Activated naive CD4-positive, alpha-beta T cell treated with anti-CD3 and anti-CD28 coated beads, Interleukin-2, amount 10 ng/mL, durations not matched to agents 7 days and 5 days (primary cell): ENCODE measurements at regions not wholly inside any gene's neighbourhood (a gene's known extent, or its start where the extent isn't known, plus 50 kb on each side); places are given as distances from the start of the nearest gene placed in this dataset.
"Not testable (repeated sequence)": the region's sequence is repeated elsewhere in the genome, so short reads cannot be mapped to it uniquely, and the experiment has no call there.

Experiments used
- CTCF ChIA-PET: fragments of 350-600 bp; sonication (Branson Sonifier 250); formaldehyde crosslinking; loops from one replicate; lab custom pipeline; 2021; ENCODE audit warnings: antibody characterized with exemption; lab: Charles Lee
- DNase-seq: peaks from one replicate; pipeline ENCODE4 v3.0.0-alpha.2; 2020
- H3K27ac Mint-ChIP-seq: one replicate; pipeline ENCODE4 v1.8.0; 2021; ENCODE audit warnings: mild to moderate bottlenecking, moderate library complexity, mixed read lengths
- H3K27me3 Mint-ChIP-seq: one replicate; pipeline ENCODE4 v1.8.0; 2021; ENCODE audit warnings: mild to moderate bottlenecking, mixed read lengths
- H3K36me3 Mint-ChIP-seq: one replicate; pipeline ENCODE4 v1.8.0; 2021; ENCODE audit warnings: mixed read lengths
- H3K4me1 Mint-ChIP-seq: one replicate; pipeline ENCODE4 v1.8.0; 2021; ENCODE audit warnings: mixed read lengths
- H3K4me3 Mint-ChIP-seq: one replicate; pipeline ENCODE4 v1.8.0; 2021; ENCODE audit warnings: mild to moderate bottlenecking, moderate library complexity, mixed read lengths
- H3K9me3 Mint-ChIP-seq: one replicate; pipeline ENCODE4 v1.8.0; 2021; ENCODE audit warnings: mixed read lengths

DNA sequence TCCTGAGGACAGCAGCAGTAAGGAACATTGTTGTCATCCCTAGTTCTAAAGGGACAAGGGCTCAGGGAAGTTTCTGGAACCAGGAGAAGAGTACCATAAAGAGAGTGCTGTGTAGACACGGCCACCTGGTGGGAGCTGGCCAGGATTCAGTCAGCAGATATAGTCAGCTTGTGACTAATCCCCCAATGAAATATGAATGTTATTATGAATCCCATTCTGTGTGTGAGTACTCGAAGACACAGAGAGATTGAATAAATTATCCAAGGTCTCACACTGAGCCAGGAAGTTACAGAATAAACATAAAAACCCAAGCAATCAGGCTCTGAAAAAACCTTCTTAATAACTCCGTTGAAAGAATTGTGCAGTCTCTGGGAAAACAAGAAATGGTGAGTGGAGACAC is 1359.5 kb downstream of the AACS start:
- Mint-ChIP-seq H3K27ac (no peak overlapping the region), H3K36me3 (no peaks in the 10 kb centered on the region), H3K4me3 (no peak overlapping the region), H3K4me1 (no peaks in the 10 kb centered on the region), H3K27me3 (no peaks in the 10 kb centered on the region), H3K9me3 (peaks cover 10% of the 10 kb centered on the region)
- DNase-seq: no peak
- CTCF ChIA-PET: no interaction called here

DNA sequence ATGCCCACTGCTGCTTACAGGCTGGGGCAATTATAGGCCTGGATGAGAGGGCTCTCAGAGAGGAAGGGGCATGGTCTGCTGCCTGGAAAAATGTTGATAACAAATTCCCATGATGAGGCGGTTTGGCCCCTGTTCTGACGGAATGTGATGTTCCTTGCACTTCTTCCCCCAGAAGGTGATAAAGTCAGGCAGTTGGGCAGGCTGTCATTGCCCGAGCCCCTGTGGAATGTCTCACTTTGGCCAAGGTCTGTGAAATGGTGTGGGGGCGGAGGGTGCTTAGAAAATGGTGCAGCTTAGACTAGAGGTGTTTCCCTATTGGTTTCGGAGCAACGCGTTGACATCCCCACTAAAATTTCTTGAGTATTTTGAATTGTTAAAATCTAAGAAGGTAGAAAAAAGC is 1360.0 kb downstream of the AACS start:
- Mint-ChIP-seq H3K9me3 (peaks cover 10% of the 10 kb centered on the region), H3K27ac (no peak overlapping the region), H3K36me3 (no peaks in the 10 kb centered on the region), H3K4me3 (no peak overlapping the region), H3K27me3 (no peaks in the 10 kb centered on the region), H3K4me1 (no peaks in the 10 kb centered on the region)
- CTCF ChIA-PET: no interaction called here
- no peak for DNase-seq

DNA sequence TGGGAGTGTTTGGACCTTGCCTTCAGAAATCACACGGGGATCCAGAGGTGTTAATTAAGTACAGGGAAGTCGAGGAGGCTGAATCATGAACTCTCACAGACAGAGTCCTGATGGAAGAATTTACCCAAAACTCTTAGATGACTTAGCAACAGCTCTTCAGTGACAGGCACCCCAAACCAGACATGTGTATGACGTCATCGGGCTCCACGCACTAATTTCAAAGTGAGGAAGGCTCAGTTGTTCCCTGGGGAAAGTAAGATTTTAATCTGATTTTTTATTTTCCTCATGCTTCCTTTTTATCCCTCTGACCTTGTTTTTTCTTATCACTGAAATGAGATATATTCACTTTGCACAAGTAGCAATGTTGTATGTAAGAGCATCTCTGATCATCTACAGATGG is 1363.5 kb downstream of the AACS start:
- DNase-seq: no peak
- Mint-ChIP-seq H3K27me3 (no peaks in the 10 kb centered on the region), H3K4me1 (no peaks in the 10 kb centered on the region), H3K36me3 (no peaks in the 10 kb centered on the region), H3K9me3 (peaks cover 12% of the 10 kb centered on the region), H3K27ac (peak overlapping the region; percentile 12), H3K4me3 (no peak overlapping the region)
- CTCF ChIA-PET: no interaction called here

DNA sequence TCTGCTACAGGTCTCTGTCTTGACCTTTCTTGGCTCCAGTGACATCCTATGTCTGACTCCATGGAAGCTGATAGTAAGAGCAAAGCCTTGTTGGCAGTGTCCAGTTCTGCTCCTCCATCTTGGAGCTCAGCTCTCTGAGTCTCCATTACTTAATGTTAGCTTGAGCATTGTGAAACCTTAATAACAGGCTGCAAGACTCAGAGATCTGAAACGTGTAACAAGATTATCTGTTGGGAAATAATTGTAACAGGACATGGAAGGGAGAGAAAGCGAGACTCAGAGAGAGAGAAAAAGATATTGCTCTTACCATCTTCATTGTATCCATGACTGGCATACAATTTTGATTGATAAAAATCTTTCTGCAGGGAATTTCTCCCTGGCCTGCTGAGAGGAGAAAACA is 1365.7 kb downstream of the AACS start:
- Mint-ChIP-seq H3K36me3 (no peaks in the 10 kb centered on the region), H3K9me3 (peaks cover 13% of the 10 kb centered on the region), H3K4me3 (no peak overlapping the region), H3K27ac (no peak overlapping the region), H3K4me1 (no peaks in the 10 kb centered on the region), H3K27me3 (no peaks in the 10 kb centered on the region)
- CTCF ChIA-PET: no interaction called here
- DNase-seq: no peak

DNA sequence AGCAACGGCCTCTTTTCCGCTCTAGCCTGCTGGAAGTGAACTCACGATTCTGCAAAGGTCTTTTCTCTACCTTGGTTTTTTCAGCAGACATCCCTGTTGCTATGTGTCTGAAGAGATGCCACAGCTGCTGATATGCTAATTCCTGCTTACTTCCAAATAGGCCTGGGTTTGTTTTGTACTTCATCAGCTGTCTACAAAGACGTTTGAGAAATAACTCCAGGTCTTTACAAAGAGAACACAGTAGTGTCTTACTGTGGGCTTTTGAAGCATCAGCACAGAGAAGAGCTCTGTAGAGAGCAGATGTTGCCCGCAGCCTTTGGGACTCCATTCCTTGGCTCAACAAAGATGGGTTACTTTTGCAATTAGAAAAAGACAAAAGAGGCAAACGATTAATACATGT is 1366.5 kb downstream of the AACS start:
- DNase-seq: no peak
- H3K4me3 Mint-ChIP-seq: no peak overlapping the region
- peaks cover 15% of the 10 kb centered on the region for H3K9me3 Mint-ChIP-seq
- H3K27ac Mint-ChIP-seq: no peak overlapping the region
- H3K27me3 Mint-ChIP-seq: no peaks in the 10 kb centered on the region
- no peaks in the 10 kb centered on the region for H3K36me3 Mint-ChIP-seq
- H3K4me1 Mint-ChIP-seq: no peaks in the 10 kb centered on the region
- CTCF ChIA-PET: no interaction called here

DNA sequence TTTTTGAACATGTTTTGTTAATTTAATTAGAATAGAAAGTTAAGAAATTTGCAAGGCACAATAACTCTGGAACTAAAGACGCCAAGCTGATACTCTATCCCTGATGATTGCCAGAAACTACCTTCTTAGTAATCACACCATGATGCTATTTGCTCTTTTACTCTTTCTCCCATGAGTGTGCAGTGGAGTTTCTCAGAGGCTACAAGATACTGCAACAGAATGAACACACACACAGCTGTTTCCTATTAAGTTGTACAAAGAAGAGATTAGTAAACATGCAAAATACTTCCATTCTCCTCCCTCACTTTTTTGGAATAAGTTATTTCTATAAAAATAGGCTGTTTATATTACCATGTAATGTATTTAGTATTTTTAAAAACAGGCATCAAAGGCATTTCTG is 1367.5 kb downstream of the AACS start:
- H3K27me3 Mint-ChIP-seq: no peaks in the 10 kb centered on the region
- no peak overlapping the region for H3K4me3 Mint-ChIP-seq
- no peak overlapping the region for H3K27ac Mint-ChIP-seq
- no peaks in the 10 kb centered on the region for H3K36me3 Mint-ChIP-seq
- no peaks in the 10 kb centered on the region for H3K4me1 Mint-ChIP-seq
- peaks cover 15% of the 10 kb centered on the region for H3K9me3 Mint-ChIP-seq
- CTCF ChIA-PET: no interaction called here
- DNase-seq: no peak

DNA sequence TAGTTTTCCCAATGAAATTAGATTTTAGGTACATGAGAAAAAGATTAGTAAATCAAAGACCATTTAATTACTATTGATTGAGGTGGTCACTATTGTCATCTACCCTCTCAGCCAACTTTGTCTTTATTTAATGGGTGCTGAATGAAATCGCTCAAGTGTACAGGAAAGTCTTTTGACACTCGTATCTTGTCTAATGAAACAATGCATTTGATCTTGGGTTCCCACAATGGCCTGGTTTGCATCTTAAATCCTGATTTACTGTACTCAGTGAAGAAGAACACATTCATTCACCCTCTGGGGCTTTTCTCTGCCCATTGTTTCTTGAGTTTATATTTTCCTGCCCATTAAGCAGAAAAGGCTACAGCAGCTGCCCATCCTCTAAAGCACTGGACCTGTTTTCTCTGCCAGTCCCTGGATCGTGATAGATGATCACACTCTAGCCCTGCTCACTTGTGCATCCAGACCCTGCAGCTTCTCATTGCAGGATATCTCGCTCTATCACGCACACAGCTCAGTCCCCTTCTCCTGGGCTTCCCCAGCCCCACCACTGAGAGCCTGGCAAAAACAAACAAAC is 1369.3 kb downstream of the AACS start:
- DNase-seq: no peak
- Mint-ChIP-seq H3K36me3 (no peaks in the 10 kb centered on the region), H3K27ac (no peak overlapping the region), H3K27me3 (no peaks in the 10 kb centered on the region), H3K4me1 (no peaks in the 10 kb centered on the region), H3K4me3 (no peak overlapping the region), H3K9me3 (peaks cover 8% of the 10 kb centered on the region)
- CTCF ChIA-PET: no interaction called here

DNA sequence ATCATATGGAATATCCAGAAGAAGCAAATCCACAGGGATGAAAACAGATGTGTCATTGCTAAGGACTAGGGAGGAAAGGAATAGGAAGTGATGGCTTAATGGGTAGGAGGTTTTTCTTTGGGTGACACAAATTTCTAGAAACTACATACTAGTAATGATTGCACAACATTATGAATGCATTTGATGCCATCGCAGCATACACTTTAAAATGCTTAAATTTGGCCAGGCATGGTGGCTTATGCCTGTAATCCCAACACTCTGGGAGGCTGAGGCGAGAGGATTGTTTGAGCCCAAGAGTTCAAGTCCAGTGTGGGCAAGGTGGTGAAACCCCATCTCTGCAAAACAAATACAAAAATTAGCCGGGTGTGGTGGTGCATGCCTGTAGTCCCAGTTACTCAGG is 1370.8 kb downstream of the AACS start:
- DNase-seq: no peak
- Mint-ChIP-seq H3K27ac (no peak overlapping the region), H3K4me1 (no peaks in the 10 kb centered on the region), H3K27me3 (no peaks in the 10 kb centered on the region), H3K4me3 (no peak overlapping the region), H3K9me3 (peaks cover 9% of the 10 kb centered on the region), H3K36me3 (no peaks in the 10 kb centered on the region)
- CTCF ChIA-PET: no interaction called here

DNA sequence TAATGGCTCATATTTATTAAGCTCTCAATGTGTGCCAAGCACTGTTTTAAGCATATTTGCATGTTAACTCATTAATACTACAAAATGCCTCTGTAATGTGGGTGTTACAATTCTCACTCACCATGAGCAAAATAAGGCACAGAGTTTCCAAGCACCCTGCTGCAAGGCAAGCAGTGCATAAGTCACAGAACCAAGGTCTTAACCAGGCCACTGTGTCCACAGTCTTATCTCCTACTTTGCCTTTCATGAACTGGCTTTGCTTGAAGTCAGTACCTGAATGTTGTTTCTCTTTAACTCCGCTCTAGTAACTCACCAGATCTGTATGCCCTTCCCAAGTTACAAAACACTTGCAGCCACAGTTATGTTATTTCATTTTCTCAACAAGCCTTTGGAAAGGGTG is 1372.7 kb downstream of the AACS start:
- Mint-ChIP-seq H3K4me1 (no peaks in the 10 kb centered on the region), H3K9me3 (peaks cover 5% of the 10 kb centered on the region), H3K27ac (no peak overlapping the region), H3K4me3 (no peak overlapping the region), H3K36me3 (no peaks in the 10 kb centered on the region), H3K27me3 (no peaks in the 10 kb centered on the region)
- DNase-seq: no peak
- CTCF ChIA-PET: interaction anchor here (0.6 kb wide), 1 partner anchor 781 kb away, joined by 3 read pairs; no protein-coding TSS in a partner anchor

DNA sequence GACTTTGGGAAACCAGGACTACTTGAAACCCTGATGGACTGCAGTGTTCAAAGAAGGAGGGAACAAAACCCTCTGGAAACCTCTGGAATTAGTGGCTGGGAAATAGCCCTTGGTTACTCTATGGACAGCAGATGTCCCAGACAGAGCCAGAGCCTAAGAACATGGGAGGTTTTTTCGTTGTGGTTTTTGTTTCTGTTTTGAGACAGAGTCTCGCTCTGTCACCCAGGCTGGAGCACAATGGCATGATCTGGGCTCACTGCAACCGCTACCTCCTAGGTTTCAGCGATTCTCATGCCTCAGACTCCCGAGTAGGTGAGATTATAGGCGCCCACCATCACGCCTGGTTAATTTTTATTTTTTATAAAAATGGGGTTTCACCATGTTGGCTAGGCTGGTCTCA is 1378.7 kb downstream of the AACS start:
- no peak for DNase-seq
- CTCF ChIA-PET: no interaction called here
- Mint-ChIP-seq H3K4me3 (no peak overlapping the region), H3K27ac (no peak overlapping the region), H3K9me3 (peaks cover 11% of the 10 kb centered on the region), H3K4me1 (no peaks in the 10 kb centered on the region), H3K36me3 (no peaks in the 10 kb centered on the region), H3K27me3 (no peaks in the 10 kb centered on the region)

DNA sequence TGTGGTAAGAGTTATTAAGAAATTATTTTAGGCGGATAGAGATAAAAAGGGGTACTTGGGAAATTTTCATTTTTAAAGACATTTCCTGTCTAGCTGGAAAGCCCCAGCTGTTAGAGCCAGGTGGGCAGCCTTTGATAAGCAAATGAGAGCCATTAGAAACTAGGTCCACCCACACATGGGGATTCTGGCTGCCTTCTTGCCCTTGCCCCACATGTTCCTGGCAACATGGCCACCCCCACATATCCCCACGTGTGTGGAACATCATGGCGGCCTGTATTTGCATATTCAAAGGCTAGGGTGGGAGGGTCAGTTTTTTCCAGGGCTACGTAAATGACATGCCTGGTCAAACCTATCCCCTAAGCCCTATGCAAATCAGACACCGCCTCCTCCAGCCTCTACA is 1382.1 kb downstream of the AACS start:
- Mint-ChIP-seq H3K4me1 (no peaks in the 10 kb centered on the region), H3K9me3 (peaks cover 13% of the 10 kb centered on the region), H3K27me3 (no peaks in the 10 kb centered on the region), H3K27ac (no peak overlapping the region), H3K36me3 (no peaks in the 10 kb centered on the region), H3K4me3 (no peak overlapping the region)
- DNase-seq: no peak
- CTCF ChIA-PET: no interaction called here

DNA sequence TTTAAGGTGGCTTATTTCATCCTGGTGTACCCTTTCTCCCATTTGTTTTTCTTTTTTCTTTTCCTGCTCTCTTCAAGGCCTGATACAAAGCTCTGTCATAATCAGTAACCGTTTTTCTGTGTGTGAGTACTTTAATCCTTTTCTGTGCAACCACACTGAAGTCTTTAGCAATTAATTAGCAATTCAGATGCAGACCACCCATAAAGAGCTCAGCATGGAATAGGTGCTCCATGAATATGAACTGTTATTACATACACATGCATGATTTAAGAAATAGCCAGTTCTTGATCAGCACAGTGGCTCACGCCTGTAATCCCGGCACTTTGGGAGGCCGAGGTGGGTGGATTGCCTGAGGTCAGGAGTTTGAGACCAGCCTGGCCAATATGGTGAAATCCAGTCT is 1386.6 kb downstream of the AACS start:
- Mint-ChIP-seq H3K36me3 (no peaks in the 10 kb centered on the region), H3K27ac (no peak overlapping the region), H3K4me3 (no peak overlapping the region), H3K27me3 (no peaks in the 10 kb centered on the region), H3K4me1 (no peaks in the 10 kb centered on the region), H3K9me3 (peaks cover 6% of the 10 kb centered on the region)
- no peak for DNase-seq
- CTCF ChIA-PET: no interaction called here

DNA sequence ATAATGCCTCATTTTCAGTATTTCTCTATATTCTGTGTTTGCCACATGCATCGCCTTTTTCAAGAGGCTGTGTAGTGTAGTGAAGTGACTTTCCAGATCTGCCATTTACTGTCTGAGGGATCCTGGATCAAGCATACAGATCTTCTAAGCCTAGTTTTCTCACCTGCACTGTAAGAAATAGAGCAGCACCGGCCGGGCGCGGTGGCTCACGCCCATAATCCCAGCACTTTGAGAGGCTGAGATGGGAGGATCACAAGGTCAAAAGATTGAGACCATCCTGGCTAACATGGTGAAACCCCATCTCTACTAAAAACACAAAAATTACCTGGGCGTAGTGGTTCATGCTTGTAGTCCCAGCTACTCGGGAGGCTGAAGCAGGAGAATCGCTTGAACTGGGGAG is 1387.5 kb downstream of the AACS start:
- DNase-seq, H3K36me3 Mint-ChIP-seq, H3K27ac Mint-ChIP-seq, H3K9me3 Mint-ChIP-seq, H3K27me3 Mint-ChIP-seq, H3K4me3 Mint-ChIP-seq, CTCF ChIA-PET, H3K4me1 Mint-ChIP-seq: not testable (repeated sequence)

DNA sequence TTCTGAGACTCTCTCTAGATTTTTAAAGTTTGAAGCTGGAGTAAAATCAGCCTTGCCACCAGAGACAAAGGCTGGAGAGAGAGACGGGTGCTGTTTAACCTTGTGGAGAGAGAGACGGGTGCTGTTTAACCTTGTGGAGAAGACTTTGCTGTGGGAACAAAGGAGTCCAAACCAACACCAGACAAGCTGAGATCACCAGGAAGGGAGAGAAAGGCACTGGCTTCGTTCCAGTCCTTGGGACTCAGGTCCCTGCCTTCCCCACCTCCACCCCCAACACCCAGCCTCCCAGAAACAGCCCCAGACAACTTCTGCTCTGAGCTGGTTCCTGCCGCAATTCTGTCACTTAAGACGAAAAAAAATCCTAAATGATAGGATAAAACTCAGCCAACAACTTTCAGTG is 1389.3 kb downstream of the AACS start:
- Mint-ChIP-seq H3K36me3 (no peaks in the 10 kb centered on the region), H3K4me3 (no peak overlapping the region), H3K9me3 (peaks cover 4% of the 10 kb centered on the region), H3K27me3 (no peaks in the 10 kb centered on the region), H3K4me1 (no peaks in the 10 kb centered on the region), H3K27ac (no peak overlapping the region)
- CTCF ChIA-PET: no interaction called here
- no peak for DNase-seq

DNA sequence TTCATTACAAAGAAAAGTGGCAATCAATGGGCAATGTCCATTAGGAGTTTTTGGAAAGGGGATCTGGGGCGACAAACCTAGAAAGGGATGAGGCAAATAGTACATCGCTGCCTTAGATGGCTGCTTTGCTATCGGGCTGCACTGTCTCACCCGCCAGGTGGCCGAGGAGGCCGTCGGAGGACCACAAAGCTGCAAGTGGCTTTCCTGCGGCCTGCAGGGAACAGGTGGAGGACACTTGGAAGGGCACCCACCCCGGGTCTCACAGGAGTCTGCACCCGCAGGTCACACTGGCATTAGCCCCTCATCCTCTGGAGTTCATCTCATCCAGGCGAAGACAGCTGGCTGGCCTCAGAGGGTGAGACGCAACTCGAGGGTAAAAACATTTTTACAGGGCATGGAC is 1392.5 kb downstream of the AACS start:
- DNase-seq: no peak
- Mint-ChIP-seq H3K4me1 (no peaks in the 10 kb centered on the region), H3K9me3 (peaks cover 2% of the 10 kb centered on the region), H3K36me3 (no peaks in the 10 kb centered on the region), H3K27ac (no peak overlapping the region), H3K4me3 (no peak overlapping the region), H3K27me3 (no peaks in the 10 kb centered on the region)
- CTCF ChIA-PET: no interaction called here

DNA sequence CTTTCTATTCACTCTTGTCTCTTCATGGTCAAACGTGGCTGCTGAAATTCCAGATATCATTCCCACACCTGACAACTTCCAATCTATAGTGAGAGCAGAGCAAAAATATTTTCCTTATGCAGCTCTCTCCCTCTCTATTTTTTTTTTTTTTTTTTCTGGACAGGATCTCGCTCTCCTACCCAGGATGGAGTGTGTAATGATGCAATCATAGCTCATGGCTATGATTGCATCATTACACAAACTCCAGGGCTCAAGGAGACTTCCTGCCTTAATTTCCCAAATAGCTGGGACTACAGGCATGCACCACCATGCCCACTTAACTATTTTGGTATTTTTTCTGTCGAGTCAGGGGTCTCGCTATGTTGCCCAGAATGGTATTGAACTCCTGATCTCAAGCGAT is 1398.9 kb downstream of the AACS start:
- H3K4me3 Mint-ChIP-seq: no peak overlapping the region
- H3K36me3 Mint-ChIP-seq: no peaks in the 10 kb centered on the region
- CTCF ChIA-PET: interaction anchor here (0.6 kb wide), 1 partner anchor 109 kb away, joined by 3 read pairs; no protein-coding TSS in a partner anchor
- no peaks in the 10 kb centered on the region for H3K9me3 Mint-ChIP-seq
- no peaks in the 10 kb centered on the region for H3K4me1 Mint-ChIP-seq
- H3K27me3 Mint-ChIP-seq: no peaks in the 10 kb centered on the region
- no peak overlapping the region for H3K27ac Mint-ChIP-seq
- no peak for DNase-seq
